Activated CD8-positive, alpha-beta T cell treated with anti-CD3 and anti-CD28 coated beads, Interleukin-2, amount 10 ng/mL, durations not matched to agents 7 days and 5 days (primary cell): ENCODE measurements at regions not wholly inside any gene's neighbourhood (a gene's known extent, or its start where the extent isn't known, plus 50 kb on each side); places are given as distances from the start of the nearest gene placed in this dataset.

ENCODE experiments used
- ATAC-seq: fragments of 150-1000 bp; cut with Tn5 transposase; one replicate; pipeline ENCODE4 v1.10.0; 2021; ENCODE audit warnings: moderate library complexity
- CTCF ChIA-PET: fragments of 350-600 bp; sonication (Branson Sonifier 250); formaldehyde crosslinking; loops from one replicate; lab custom pipeline; 2021; ENCODE audit warnings: antibody characterized with exemption; lab: Charles Lee
- POLR2A ChIA-PET: fragments of 350-600 bp; sonication (Branson Sonifier 250); formaldehyde crosslinking; loops from one replicate; lab custom pipeline; 2021; ENCODE audit warnings: antibody characterized with exemption; lab: Charles Lee
- DNase-seq: peaks from one replicate; pipeline ENCODE4 v3.0.0-alpha.2; 2020
- H3K27ac Mint-ChIP-seq: one replicate; pipeline ENCODE4 v1.8.0; 2021; ENCODE audit warnings: mild to moderate bottlenecking, mixed read lengths
- H3K27me3 Mint-ChIP-seq: one replicate; pipeline ENCODE4 v1.8.0; 2021; ENCODE audit warnings: low read depth, mixed read lengths
- H3K36me3 Mint-ChIP-seq: one replicate; pipeline ENCODE4 v1.8.0; 2021; ENCODE audit warnings: low read depth, mixed read lengths
- H3K4me1 Mint-ChIP-seq: one replicate; pipeline ENCODE4 v1.8.0; 2021; ENCODE audit warnings: low read depth, mixed read lengths
- H3K4me3 Mint-ChIP-seq: one replicate; pipeline ENCODE4 v1.8.0; 2021; ENCODE audit warnings: mild to moderate bottlenecking, mixed read lengths
- H3K9me3 Mint-ChIP-seq: one replicate; pipeline ENCODE4 v1.8.0; 2022; ENCODE audit warnings: mixed read lengths; ENCODE audit not compliant: insufficient read depth

DNA sequence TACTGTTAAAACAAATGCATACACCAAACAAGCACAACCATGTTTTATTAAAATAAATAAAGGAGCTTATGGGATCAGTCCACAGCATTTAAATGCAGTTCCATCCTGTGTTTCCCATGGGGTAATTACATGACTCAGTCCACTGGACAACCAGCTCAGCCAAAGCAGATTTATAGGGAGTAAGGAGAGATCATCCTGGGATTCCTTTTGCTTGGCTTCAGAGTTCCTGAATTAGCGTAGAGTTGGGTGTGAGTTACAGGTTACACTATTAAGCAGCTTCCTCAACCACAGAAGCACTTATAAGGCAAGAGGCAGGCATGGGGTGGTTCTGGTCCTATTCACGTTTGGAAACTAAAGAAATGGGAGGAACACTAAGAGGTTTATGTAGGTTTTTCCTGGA, 381.1 kb upstream of the ACTBL2 start:
- Mint-ChIP-seq H3K9me3 (no peaks in the 10 kb centered on the region), H3K36me3 (no peaks in the 10 kb centered on the region), H3K27ac (no peak overlapping the region), H3K27me3 (no peaks in the 10 kb centered on the region), H3K4me1 (no peaks in the 10 kb centered on the region), H3K4me3 (no peak overlapping the region)
- DNase-seq: no peak
- ChIA-PET CTCF (no interaction called here), POLR2A (no interaction called here)
- no peak for ATAC-seq

DNA sequence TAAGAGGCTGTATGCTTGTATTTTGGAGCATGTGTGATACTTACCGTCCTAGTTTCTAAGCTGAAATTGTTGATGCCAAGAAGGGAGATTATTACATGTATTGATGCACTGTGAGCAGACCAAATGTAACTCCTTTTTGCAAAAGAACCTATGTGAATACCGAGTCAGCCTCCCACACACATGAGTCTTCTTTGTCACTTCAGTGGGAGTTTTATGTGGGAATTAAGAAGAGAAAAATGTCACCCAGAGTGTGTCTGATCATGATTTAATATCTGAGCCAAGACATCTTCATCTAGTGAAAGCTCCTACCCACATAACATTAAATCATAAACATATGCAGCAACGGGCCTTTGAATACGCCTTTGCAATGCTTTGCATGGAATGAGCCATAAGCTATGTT, 380.3 kb upstream of the ACTBL2 start:
- ChIA-PET CTCF (no interaction called here), POLR2A (no interaction called here)
- Mint-ChIP-seq H3K9me3 (no peaks in the 10 kb centered on the region), H3K4me1 (no peaks in the 10 kb centered on the region), H3K27me3 (no peaks in the 10 kb centered on the region), H3K36me3 (no peaks in the 10 kb centered on the region), H3K27ac (no peak overlapping the region), H3K4me3 (no peak overlapping the region)
- no peak for ATAC-seq
- no peak for DNase-seq

DNA sequence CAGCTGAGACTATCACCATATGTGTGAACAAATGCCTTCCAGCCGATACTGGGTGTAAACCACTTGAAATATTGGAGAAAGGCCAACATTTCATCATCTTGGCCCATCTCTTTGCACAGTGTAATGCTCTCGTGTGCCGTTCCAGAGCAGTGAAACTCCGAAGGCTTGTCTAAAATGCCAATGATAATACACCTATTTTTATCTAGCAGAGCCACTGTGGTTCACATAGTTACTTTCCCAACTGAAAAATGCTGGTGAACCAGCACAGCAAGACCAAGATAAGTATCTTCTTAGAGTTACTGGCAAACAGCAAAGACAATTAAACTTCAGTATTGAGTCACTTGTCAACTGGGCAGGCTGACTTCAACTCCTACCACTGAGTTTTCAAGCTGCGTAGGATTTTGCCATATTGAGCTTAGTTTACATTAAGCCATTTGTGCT, 379.9 kb upstream of the ACTBL2 start:
- CTCF ChIA-PET: no interaction called here
- POLR2A ChIA-PET: no interaction called here
- H3K9me3 Mint-ChIP-seq: no peaks in the 10 kb centered on the region
- ATAC-seq (no peak), DNase-seq (no peak)
- no peaks in the 10 kb centered on the region for H3K36me3 Mint-ChIP-seq
- H3K27ac Mint-ChIP-seq: no peak overlapping the region
- H3K4me1 Mint-ChIP-seq: no peaks in the 10 kb centered on the region
- H3K4me3 Mint-ChIP-seq: no peak overlapping the region
- H3K27me3 Mint-ChIP-seq: no peaks in the 10 kb centered on the region

DNA sequence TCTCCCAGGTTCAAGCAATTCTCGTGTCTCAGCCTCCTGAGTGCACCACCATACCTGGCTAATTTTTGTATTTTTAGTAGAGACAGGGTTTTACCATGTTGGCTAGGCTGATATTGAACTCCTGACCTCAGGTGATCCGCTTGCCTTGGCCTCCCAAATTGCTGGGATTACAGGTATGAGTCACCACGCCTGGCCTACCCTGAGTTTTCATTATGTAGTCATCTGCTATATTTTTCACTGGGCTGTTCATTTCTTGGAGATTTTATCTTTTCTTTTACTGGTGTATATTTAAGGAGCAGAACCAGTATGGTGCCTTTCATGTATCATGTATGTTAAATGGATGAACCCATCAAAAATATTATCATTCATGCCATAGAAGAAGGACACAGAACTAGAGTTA, 377.0 kb upstream of the ACTBL2 start:
- no peak for ATAC-seq
- Mint-ChIP-seq H3K27me3 (no peaks in the 10 kb centered on the region), H3K27ac (no peak overlapping the region), H3K4me3 (no peak overlapping the region), H3K4me1 (no peaks in the 10 kb centered on the region), H3K36me3 (no peaks in the 10 kb centered on the region), H3K9me3 (no peaks in the 10 kb centered on the region)
- ChIA-PET CTCF (no interaction called here), POLR2A (no interaction called here)
- DNase-seq: no peak

DNA sequence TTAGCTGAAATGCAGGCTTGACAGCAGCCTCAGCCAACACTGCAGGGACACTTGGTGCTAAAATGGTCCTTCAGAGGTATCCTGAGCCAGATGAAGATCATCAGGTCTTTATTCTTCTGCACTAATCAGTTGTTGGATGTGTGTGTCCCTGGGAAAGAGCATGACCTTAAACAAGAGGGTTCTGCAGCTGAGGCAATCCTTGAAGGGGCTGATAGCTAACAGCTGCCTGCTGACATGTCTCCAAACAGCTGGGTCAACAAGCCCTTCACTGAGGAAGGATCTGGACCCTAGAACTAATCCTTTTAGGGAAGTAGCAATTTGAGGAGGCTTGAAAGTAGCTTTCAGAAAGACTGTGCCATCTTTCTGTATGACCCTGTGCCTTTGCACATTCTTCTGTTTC, 376.3 kb upstream of the ACTBL2 start:
- CTCF ChIA-PET: no interaction called here
- no peaks in the 10 kb centered on the region for H3K9me3 Mint-ChIP-seq
- POLR2A ChIA-PET: no interaction called here
- DNase-seq (no peak), ATAC-seq (no peak)
- H3K27me3 Mint-ChIP-seq: no peaks in the 10 kb centered on the region
- H3K27ac Mint-ChIP-seq: no peak overlapping the region
- no peak overlapping the region for H3K4me3 Mint-ChIP-seq
- no peaks in the 10 kb centered on the region for H3K4me1 Mint-ChIP-seq
- no peaks in the 10 kb centered on the region for H3K36me3 Mint-ChIP-seq

DNA sequence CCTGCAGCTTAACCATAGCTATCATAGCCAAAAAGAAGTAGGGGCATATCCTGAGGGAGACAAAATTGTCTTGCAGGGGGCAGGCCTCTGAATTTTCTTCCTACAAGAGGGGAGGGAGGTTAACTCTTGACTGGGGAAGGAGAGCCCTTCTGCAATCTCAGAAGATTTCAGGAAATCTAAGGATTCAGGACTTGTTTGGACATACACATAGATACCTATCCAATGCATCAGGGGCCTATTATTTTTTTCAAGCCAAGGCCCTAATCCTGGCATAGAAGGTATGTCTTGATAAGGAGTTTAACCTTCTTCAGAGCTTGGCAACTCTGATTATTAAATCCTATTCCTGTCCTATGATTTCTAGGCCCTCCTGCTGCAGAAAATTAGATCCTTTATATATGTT, 375.1 kb upstream of the ACTBL2 start:
- CTCF ChIA-PET: no interaction called here
- Mint-ChIP-seq H3K27me3 (no peaks in the 10 kb centered on the region), H3K27ac (no peak overlapping the region), H3K4me1 (no peaks in the 10 kb centered on the region), H3K4me3 (no peak overlapping the region), H3K9me3 (no peaks in the 10 kb centered on the region), H3K36me3 (no peaks in the 10 kb centered on the region)
- ATAC-seq: no peak
- POLR2A ChIA-PET: no interaction called here
- DNase-seq: no peak

DNA sequence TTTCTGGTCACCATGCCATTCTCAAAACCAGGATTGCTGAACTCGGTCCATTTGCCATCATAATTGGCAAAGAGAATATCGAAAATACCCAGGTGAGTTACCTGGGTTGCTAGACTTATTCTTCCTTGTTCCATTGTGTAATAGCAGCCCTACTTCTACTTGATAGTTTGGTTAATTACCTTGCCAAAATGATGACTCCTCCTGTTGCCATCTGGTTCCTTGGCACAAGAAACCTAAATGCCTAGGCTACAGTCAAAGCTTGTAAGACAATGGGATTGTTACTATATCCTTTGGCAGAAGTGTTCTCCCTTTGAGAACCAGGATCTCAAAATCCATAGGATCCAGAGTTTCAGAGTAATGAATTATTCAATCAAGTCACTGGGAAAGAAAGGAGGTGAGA, 373.2 kb upstream of the ACTBL2 start:
- CTCF ChIA-PET: no interaction called here
- no peaks in the 10 kb centered on the region for H3K36me3 Mint-ChIP-seq
- no peaks in the 10 kb centered on the region for H3K9me3 Mint-ChIP-seq
- no peaks in the 10 kb centered on the region for H3K27me3 Mint-ChIP-seq
- no peak for ATAC-seq
- POLR2A ChIA-PET: no interaction called here
- no peak overlapping the region for H3K4me3 Mint-ChIP-seq
- DNase-seq: no peak
- no peak overlapping the region for H3K27ac Mint-ChIP-seq
- H3K4me1 Mint-ChIP-seq: no peaks in the 10 kb centered on the region

DNA sequence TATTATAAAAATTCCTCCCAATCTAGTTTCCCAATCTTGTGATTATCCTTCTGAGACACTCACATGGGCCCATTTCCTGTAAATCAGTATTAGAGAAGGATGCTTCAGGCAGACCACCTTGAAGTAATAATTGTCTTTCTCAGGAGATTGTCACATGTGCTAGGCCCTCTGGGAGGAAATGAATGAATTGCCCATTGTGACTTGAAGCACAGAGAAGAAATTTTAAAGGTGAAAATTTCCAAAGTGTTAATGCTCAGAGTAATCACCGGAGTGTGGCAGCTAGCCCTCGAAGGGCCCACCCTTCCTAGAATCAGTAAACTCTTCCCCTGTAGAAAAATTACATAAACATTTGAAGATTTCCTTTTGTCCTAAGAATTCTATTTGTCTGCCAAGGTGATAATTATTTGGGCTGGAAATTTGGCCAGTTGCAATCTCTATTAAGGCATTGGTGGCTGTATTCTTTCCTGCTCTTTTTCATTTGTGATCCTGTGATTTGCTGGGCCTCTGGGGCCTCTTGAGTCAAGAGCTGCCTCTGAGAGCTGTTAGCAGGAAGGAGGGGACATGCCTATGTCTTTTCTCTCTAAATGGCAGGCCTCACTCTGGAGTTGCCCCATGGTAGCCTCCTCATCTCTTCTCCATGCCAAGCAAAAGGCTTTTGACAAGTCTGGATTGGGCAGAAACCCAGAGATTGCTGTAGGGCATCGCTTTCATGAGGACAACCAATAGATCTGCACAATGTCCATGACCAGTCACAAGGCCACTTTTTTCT, 371.5 kb upstream of the ACTBL2 start:
- ATAC-seq (no peak), DNase-seq (no peak)
- POLR2A ChIA-PET: no interaction called here
- H3K4me1 Mint-ChIP-seq: no peaks in the 10 kb centered on the region
- no peaks in the 10 kb centered on the region for H3K9me3 Mint-ChIP-seq
- no peaks in the 10 kb centered on the region for H3K36me3 Mint-ChIP-seq
- H3K27ac Mint-ChIP-seq: no peak overlapping the region
- H3K27me3 Mint-ChIP-seq: no peaks in the 10 kb centered on the region
- CTCF ChIA-PET: no interaction called here
- no peak overlapping the region for H3K4me3 Mint-ChIP-seq

DNA sequence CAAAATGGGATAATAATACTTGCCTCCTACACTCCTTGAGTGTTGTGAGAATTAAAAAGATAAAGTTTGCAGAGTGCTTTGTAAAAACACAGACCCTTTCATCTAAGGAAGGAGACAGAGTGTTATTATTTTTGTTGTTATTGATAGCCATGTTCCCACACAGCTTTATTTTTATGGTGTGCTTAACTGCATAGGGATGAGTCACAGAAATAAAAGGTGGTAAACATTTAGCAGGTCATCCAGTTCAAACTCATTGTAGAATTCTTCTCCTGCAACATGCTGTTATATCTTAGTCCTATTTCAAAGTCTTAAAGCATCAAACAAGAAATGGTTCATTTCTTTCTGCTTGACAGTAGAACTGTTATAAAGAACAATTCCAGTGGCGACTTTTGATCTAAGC, 367.5 kb upstream of the ACTBL2 start:
- Mint-ChIP-seq H3K36me3 (no peaks in the 10 kb centered on the region), H3K27me3 (no peaks in the 10 kb centered on the region), H3K4me3 (no peak overlapping the region), H3K9me3 (no peaks in the 10 kb centered on the region), H3K27ac (no peak overlapping the region), H3K4me1 (no peaks in the 10 kb centered on the region)
- POLR2A ChIA-PET: no interaction called here
- CTCF ChIA-PET: no interaction called here
- no peak for DNase-seq
- no peak for ATAC-seq

DNA sequence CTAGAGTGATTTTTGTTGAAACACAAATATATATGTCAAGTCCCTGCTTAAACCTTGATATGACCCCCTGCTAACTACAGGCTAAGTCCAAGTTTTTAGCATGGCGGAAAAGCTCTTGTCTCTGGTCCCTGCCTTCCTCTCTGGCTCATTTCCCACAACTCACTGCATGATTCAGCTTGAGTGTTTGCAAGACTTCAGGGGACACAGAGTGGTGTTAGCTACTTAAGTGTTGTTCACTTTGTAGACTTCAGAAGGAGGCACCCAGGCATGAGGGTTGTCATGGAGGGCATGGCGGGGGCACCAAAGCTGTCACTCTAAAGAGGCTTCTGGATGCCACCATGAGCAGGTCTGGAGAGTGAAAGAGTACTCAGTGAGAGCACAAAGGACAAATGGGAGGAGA, 362.4 kb upstream of the ACTBL2 start:
- no peak for ATAC-seq
- Mint-ChIP-seq H3K27me3 (no peaks in the 10 kb centered on the region), H3K27ac (no peak overlapping the region), H3K36me3 (no peaks in the 10 kb centered on the region), H3K4me3 (no peak overlapping the region), H3K4me1 (no peaks in the 10 kb centered on the region), H3K9me3 (no peaks in the 10 kb centered on the region)
- POLR2A ChIA-PET: interaction anchor here (0.6 kb wide), 1 partner anchor 15 kb away, joined by 3 read pairs; no protein-coding TSS in a partner anchor
- CTCF ChIA-PET: no interaction called here
- DNase-seq: no peak

DNA sequence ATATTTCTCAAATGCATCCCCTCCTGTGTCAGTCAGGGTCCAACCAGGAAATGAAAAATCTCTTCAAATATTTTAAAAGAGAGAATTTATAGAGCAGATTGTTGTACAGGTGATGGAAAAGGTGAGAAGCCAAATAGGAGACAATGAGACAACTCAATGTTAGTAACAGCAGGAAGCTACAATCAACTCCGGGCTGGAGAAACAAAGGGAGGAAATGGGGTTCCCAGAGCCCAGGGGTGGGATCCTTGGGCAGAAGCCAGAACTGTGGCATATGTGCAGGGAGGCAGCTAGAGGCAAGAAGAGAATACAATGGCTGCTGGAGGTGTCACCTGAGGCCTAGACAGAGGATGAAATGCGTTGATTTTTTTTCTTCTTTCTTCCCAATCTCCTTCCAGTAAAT, 361.8 kb upstream of the ACTBL2 start:
- H3K4me3 Mint-ChIP-seq: no peak overlapping the region
- CTCF ChIA-PET: no interaction called here
- no peak for ATAC-seq

DNA sequence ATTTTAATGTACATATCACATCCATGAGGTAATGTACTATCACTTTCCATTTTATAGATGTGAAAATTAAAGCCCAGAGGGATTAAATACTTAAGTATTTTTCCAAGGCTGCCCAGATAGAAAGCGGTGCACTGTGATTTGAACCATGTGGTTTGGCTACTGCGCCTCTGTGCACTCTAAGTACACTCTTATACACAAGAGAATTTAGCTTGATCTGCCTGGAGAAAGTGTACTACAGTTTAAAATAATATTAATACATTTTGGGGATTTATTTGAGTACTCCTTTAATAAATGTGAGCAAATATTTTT, 360.4 kb upstream of the ACTBL2 start:
- ChIA-PET POLR2A (no interaction called here), CTCF (no interaction called here)
- H3K27ac Mint-ChIP-seq: no peak overlapping the region
- ATAC-seq: no peak
- H3K4me3 Mint-ChIP-seq: no peak overlapping the region
- H3K4me1 Mint-ChIP-seq: no peaks in the 10 kb centered on the region
- no peaks in the 10 kb centered on the region for H3K27me3 Mint-ChIP-seq
- no peaks in the 10 kb centered on the region for H3K36me3 Mint-ChIP-seq
- no peak for DNase-seq
- no peaks in the 10 kb centered on the region for H3K9me3 Mint-ChIP-seq

More for the DNA sequence above, 361.8 kb upstream of the ACTBL2 start:
- H3K27ac Mint-ChIP-seq: no peak overlapping the region
- H3K4me1 Mint-ChIP-seq: no peaks in the 10 kb centered on the region
- H3K27me3 Mint-ChIP-seq: no peaks in the 10 kb centered on the region
- no peak for DNase-seq
- POLR2A ChIA-PET: interaction anchor here (0.6 kb wide), 1 partner anchor 14 kb away, joined by 3 read pairs; no protein-coding TSS in a partner anchor
- no peaks in the 10 kb centered on the region for H3K9me3 Mint-ChIP-seq
- no peaks in the 10 kb centered on the region for H3K36me3 Mint-ChIP-seq
